ENCODE measurements at regions not wholly inside any gene's neighbourhood (a gene's known extent, or its start where the extent isn't known, plus 50 kb on each side); places are given as distances from the start of the nearest gene placed in this dataset.

DNA sequence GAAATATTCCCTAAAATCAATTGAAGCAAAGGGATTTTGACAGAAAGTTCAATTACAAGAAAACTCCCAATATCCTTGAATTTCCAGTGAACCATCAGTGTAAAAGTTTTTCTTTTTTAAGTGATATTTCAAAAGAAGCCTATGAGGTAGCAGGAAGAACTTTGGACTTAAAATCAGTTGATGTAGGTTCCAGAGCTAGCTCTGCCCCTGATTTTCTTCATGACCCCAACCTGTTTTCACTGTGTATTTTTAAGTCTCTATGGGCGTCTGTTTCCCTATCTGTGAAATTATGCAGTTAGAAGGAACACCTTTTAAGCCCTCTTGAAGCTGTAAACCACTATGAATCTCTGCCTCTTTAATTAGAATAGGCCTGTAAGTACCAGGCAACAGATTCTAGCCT, 66.2 kb upstream of the SLC1A1 start:
- Mint-ChIP-seq H3K36me3 (ENCODE audit: low read depth) (no peaks in the 10 kb centered on the region), H3K27me3 (ENCODE audit: low read depth) (no peaks in the 10 kb centered on the region), H3K27ac (no peak overlapping the region), H3K4me1 (no peaks in the 10 kb centered on the region), H3K4me3 (no peak overlapping the region), H3K9me3 (no peaks in the 10 kb centered on the region)
- TF ChIP-seq, protein P1, sequence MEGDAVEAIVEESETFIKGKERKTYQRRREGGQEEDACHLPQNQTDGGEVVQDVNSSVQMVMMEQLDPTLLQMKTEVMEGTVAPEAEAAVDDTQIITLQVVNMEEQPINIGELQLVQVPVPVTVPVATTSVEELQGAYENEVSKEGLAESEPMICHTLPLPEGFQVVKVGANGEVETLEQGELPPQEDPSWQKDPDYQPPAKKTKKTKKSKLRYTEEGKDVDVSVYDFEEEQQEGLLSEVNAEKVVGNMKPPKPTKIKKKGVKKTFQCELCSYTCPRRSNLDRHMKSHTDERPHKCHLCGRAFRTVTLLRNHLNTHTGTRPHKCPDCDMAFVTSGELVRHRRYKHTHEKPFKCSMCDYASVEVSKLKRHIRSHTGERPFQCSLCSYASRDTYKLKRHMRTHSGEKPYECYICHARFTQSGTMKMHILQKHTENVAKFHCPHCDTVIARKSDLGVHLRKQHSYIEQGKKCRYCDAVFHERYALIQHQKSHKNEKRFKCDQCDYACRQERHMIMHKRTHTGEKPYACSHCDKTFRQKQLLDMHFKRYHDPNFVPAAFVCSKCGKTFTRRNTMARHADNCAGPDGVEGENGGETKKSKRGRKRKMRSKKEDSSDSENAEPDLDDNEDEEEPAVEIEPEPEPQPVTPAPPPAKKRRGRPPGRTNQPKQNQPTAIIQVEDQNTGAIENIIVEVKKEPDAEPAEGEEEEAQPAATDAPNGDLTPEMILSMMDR (IDR thresholded peaks at IDR 0.05; ENCODE audit: unreplicated experiment in 3 of 3) = no peak

DNA sequence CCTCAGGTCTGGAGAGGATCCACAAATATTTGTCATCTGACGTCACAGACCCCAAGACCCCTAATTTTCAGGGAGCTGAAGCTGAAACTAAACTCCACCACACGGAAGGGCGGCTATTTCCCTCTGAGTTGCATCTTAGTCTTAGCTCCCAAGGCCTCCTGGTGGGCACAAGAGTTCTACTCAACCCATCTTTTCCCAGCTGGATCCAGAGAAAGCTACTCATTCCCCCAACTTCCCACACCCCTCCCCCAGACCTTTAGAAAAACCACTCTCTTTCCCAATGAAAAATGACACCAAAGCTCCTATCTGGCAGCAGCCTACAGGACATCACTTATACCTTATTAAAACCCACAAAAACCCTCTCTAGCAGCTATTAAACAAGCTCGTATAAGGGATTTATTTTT, 67.1 kb upstream of the SLC1A1 start:
- Mint-ChIP-seq H3K27me3 (ENCODE audit: low read depth) (no peaks in the 10 kb centered on the region), H3K27ac (no peak overlapping the region), H3K4me1 (no peaks in the 10 kb centered on the region), H3K4me3 (no peak overlapping the region), H3K36me3 (ENCODE audit: low read depth) (no peaks in the 10 kb centered on the region), H3K9me3 (no peaks in the 10 kb centered on the region)
- TF ChIP-seq, protein P1 (IDR thresholded peaks at IDR 0.05; ENCODE audit: unreplicated experiment in 3 of 3) = no peak

DNA sequence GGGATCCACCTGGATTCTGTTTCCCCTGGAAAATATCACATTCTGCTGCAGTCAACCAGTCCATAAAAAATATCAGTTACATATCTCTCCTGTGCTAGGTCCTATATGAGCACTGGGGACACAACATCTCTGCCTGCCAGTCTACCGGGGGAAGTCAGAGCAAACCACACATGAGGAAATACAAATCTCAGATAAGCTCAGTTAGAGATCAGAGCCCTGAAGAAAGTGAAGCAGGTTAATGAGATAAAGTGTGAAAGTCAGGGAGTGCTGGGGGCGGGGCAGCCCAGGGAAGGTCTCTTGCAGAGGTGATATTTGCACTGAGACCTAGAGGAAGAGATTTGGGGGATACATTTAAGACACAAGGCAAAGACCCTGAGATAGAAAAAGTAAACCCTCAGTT, 67.8 kb upstream of the SLC1A1 start:
- TF ChIP-seq, protein P1 (IDR thresholded peaks at IDR 0.05; ENCODE audit: unreplicated experiment in 3 of 3) = no peak
- Mint-ChIP-seq H3K4me1 (no peaks in the 10 kb centered on the region), H3K9me3 (no peaks in the 10 kb centered on the region), H3K4me3 (no peak overlapping the region), H3K27me3 (ENCODE audit: low read depth) (no peaks in the 10 kb centered on the region), H3K27ac (no peak overlapping the region), H3K36me3 (ENCODE audit: low read depth) (no peaks in the 10 kb centered on the region)

DNA sequence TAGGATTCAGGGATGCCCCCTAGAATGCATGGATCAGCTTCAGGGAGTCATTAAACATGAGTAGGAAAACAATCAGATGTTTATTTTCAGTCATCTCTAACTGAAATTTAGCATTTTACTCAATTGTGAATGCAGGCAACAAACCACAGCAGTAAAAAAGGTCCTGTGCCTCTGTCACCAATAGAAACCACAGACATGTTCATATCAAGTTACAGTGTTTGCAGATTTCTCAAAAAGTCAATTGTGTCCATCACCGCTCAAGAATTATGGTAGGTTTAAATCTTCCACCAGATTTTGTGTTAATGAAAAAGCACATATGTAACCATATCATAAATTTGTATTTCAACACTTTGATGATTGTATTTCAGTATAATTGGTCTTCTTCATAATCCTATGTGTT, 68.4 kb upstream of the SLC1A1 start:
- Mint-ChIP-seq H3K4me3 (no peak overlapping the region), H3K9me3 (no peaks in the 10 kb centered on the region), H3K27me3 (ENCODE audit: low read depth) (no peaks in the 10 kb centered on the region), H3K27ac (no peak overlapping the region), H3K4me1 (no peaks in the 10 kb centered on the region), H3K36me3 (ENCODE audit: low read depth) (no peaks in the 10 kb centered on the region)
- TF ChIP-seq, protein P1 (IDR thresholded peaks at IDR 0.05; ENCODE audit: unreplicated experiment in 3 of 3) = no peak

DNA sequence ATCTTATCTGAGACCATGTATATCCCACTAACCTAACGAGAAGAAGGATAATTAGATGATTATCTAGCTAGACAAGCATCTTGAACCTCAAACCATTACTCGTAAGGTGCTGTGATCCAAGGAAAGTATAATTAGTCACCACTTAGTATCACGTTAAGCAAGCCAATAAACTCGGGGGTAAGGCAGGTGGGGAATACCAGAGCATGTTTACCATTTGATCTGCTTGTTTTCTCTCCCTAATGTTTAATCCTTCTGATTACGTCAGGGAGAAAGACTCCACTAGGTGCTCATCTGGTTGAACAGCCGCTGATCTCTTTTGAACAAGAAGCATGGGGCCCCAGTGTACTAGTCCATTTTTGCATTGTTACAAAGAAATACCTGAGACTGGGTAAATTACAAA, 69.9 kb upstream of the SLC1A1 start:
- TF ChIP-seq, protein P1 (IDR thresholded peaks at IDR 0.05; ENCODE audit: unreplicated experiment in 3 of 3) = no peak
- no peaks in the 10 kb centered on the region for H3K9me3 Mint-ChIP-seq

DNA sequence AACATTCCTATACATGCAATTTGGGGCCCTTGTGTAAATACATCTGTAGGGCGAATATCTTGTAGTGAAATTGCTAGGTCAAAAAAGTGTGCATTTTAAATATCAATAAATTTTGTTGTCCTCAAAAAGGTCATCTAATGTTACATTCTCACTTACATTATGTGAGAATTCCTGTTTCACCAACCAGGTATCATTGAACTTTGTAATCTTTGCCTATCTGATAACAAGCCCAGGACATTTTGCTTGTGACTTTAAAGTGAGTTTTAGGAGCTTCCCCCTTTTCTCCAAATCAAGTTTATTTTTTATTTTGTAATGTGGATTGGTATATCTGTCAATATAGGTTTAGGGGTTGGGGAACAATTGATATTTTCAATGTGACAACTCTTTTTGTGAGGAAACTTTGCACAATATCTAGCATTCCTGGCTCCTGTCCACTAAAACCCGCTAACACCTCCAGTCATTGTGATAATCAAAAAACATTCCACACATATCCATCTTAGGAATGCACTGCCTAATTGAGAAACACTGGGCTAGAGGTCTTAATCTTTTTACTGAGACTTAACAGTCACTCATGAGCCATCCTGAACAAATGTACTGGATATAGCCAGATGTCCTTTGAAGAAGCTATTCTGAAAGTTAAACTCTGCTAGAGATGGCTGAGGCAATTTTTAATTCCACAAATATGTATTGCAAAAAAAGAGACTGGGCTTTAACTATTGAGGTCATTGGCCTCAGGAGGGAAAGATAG, 72.5 kb upstream of the SLC1A1 start:
- H3K36me3 Mint-ChIP-seq (ENCODE audit: low read depth) = no peaks in the 10 kb centered on the region
- TF ChIP-seq, protein P1 (IDR thresholded peaks at IDR 0.05; ENCODE audit: unreplicated experiment in 3 of 3) = no peak
- H3K27ac Mint-ChIP-seq = no peak overlapping the region
- no peaks in the 10 kb centered on the region for H3K9me3 Mint-ChIP-seq
- H3K4me1 Mint-ChIP-seq = no peaks in the 10 kb centered on the region
- H3K27me3 Mint-ChIP-seq (ENCODE audit: low read depth) = no peaks in the 10 kb centered on the region
- H3K4me3 Mint-ChIP-seq = no peak overlapping the region

More for the DNA sequence above, 69.9 kb upstream of the SLC1A1 start:
- Mint-ChIP-seq H3K4me1 (no peaks in the 10 kb centered on the region), H3K27ac (no peak overlapping the region), H3K27me3 (ENCODE audit: low read depth) (no peaks in the 10 kb centered on the region), H3K36me3 (ENCODE audit: low read depth) (no peaks in the 10 kb centered on the region), H3K4me3 (no peak overlapping the region)

Data from nephron (organoid).